ENCODE measurements at regions not wholly inside any gene's neighbourhood (a gene's known extent, or its start where the extent isn't known, plus 50 kb on each side); places are given as distances from the start of the nearest gene placed in this dataset.

GRCh38 chr10:57786331-57786730 is 481.4 kb downstream of the IPMK start:
- no peak for DNase-seq

- DNase-seq, result no peak
These were observed 482.1 kb downstream of the IPMK start for GRCh38 chr10:57785546-57785945.

- DNase-seq, result no peak
These were observed 482.6 kb downstream of the IPMK start for GRCh38 chr10:57785068-57785467.

- no peak for DNase-seq
These were observed 490.8 kb downstream of the IPMK start for GRCh38 chr10:57776688-57777432.

GRCh38 chr10:57775250-57775649 is 492.4 kb downstream of the IPMK start:
- no peak for DNase-seq

GRCh38 chr10:57769298-57769697 is 498.4 kb downstream of the IPMK start:
- no peak for DNase-seq

- DNase-seq, result no peak
These were observed 507.9 kb downstream of the IPMK start for GRCh38 chr10:57759777-57760176.

- no peak for DNase-seq
These were observed 512.9 kb downstream of the IPMK start for GRCh38 chr10:57754803-57755202.

- DNase-seq, result no peak
These were observed 524.0 kb downstream of the IPMK start for GRCh38 chr10:57743711-57744110.

- no peak for DNase-seq
These were observed 525.9 kb downstream of the IPMK start for GRCh38 chr10:57741751-57742150.

- DNase-seq, result no peak
These were observed 544.4 kb downstream of the IPMK start for GRCh38 chr10:57723305-57723704.

- no peak for DNase-seq
These were observed 550.8 kb downstream of the IPMK start for GRCh38 chr10:57716884-57717283.

- no peak for DNase-seq
These were observed 552.5 kb downstream of the IPMK start for GRCh38 chr10:57715233-57715632.

GRCh38 chr10:57707300-57707658 is 560.4 kb downstream of the IPMK start:
- DNase-seq, result no peak

GRCh38 chr10:57706576-57707299 is 561.0 kb downstream of the IPMK start:
- DNase-seq, result no peak

- no peak for DNase-seq
These were observed 561.7 kb downstream of the IPMK start for GRCh38 chr10:57706016-57706415.

GRCh38 chr10:57699944-57700343 is 567.8 kb downstream of the IPMK start:
- no peak for DNase-seq

- no peak for DNase-seq
These were observed 571.1 kb downstream of the IPMK start for GRCh38 chr10:57696641-57697040.

GRCh38 chr10:57694956-57695608 is 572.6 kb downstream of the IPMK start:
- no peak for DNase-seq

- no peak for DNase-seq
These were observed 575.3 kb downstream of the IPMK start for GRCh38 chr10:57692255-57692980.

GRCh38 chr10:57689596-57690297 is 577.9 kb downstream of the IPMK start:
- DNase-seq, result no peak

- DNase-seq, result no peak
These were observed 587.8 kb downstream of the IPMK start for GRCh38 chr10:57679916-57680315.

All from tongue (tissue), 1 donor.